Stomach (tissue), 4 donors: ENCODE measurements at regions not wholly inside any gene's neighbourhood (a gene's known extent, or its start where the extent isn't known, plus 50 kb on each side); places are given as distances from the start of the nearest gene placed in this dataset.

Experiments used
- EP300 ChIP-seq: sonication (generic); formaldehyde crosslinking; IDR thresholded peaks from one replicate; pipeline ENCODE4 v1.6.1; 2017; ENCODE audit warnings: antibody characterized with exemption
- POLR2A ChIP-seq, 4 donors: fragments of 450-650 bp; IDR thresholded peaks; one replicate each; pipeline ENCODE4 v1.6.1; 2016; ENCODE audit warnings: antibody characterized with exemption in 4 of 4, control low read depth in 2 of 4, mild to moderate bottlenecking in 1 of 4, moderate library complexity in 1 of 4
- POLR2AphosphoS5 ChIP-seq, 3 donors: sonication (generic); formaldehyde crosslinking; IDR thresholded peaks; one replicate each; pipeline ENCODE4 v1.6.1; 2016; ENCODE audit warnings: antibody characterized with exemption in 3 of 3
- TF ChIP-seq, protein P1 (sequence below), 7 experiments: fragments of 450-650 bp in 4 of 7; fragments of 200-600 bp in 3 of 7; sonication (generic) in 3 of 7; IDR thresholded peaks; one replicate each; pipeline ENCODE4 v1.5.1; 2016 to 2019; ENCODE audit warnings: antibody characterized with exemption in 7 of 7, control low read depth in 2 of 7, mild to moderate bottlenecking in 1 of 7

DNA sequence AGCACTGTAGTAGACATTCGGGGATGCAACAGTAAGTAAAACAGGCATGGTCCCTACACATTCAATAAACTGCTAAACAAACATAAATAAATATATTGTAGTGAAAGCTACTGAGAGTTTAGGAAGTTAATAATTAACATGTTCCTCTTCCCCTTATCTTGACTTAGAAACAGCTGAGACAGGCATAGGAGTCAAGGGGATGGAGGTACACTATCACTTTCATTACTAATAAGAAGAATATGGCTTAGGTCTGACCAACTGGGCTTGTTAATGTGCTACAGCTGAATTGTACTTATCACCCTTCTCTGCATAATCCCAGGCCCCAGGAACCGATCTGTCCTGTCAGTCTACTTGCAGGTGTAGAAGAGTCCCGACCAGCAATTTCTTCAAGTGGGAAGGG is 116.3 kb upstream of the DAZL start:
- TF ChIP-seq, protein P1, sequence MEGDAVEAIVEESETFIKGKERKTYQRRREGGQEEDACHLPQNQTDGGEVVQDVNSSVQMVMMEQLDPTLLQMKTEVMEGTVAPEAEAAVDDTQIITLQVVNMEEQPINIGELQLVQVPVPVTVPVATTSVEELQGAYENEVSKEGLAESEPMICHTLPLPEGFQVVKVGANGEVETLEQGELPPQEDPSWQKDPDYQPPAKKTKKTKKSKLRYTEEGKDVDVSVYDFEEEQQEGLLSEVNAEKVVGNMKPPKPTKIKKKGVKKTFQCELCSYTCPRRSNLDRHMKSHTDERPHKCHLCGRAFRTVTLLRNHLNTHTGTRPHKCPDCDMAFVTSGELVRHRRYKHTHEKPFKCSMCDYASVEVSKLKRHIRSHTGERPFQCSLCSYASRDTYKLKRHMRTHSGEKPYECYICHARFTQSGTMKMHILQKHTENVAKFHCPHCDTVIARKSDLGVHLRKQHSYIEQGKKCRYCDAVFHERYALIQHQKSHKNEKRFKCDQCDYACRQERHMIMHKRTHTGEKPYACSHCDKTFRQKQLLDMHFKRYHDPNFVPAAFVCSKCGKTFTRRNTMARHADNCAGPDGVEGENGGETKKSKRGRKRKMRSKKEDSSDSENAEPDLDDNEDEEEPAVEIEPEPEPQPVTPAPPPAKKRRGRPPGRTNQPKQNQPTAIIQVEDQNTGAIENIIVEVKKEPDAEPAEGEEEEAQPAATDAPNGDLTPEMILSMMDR (IDR thresholded peaks at IDR 0.05), result no peak
- TF ChIP-seq POLR2AphosphoS5 (IDR thresholded peaks at IDR 0.05), result no peak
- no peak for TF ChIP-seq EP300
- TF ChIP-seq POLR2A (IDR thresholded peaks at IDR 0.05), result no peak
